GM19239 (cell line): ENCODE measurements at regions not wholly inside any gene's neighbourhood (a gene's known extent, or its start where the extent isn't known, plus 50 kb on each side); places are given as distances from the start of the nearest gene placed in this dataset.

Experiments used
- DNase-seq: peaks from one replicate; pipeline ENCODE4 v3.0.0; 2011; ENCODE audit warnings: low spot score; ENCODE audit not compliant: insufficient read length
- FAIRE-seq: peaks from 2 replicates; lab custom pipeline; 2011; peaks lifted over from hg19 to GRCh38; lab: Jason Lieb, UNC

- no peak for DNase-seq
- FAIRE-seq, result no peak
Observed at GRCh38 chr12:115000038-115000437, 316.1 kb upstream of the TBX3 start.

GRCh38 chr12:114998750-114999128, 314.8 kb upstream of the TBX3 start:
- DNase-seq (no peak), FAIRE-seq (no peak)

GRCh38 chr12:114998118-114998749, 314.3 kb upstream of the TBX3 start:
- FAIRE-seq, result no peak
- no peak for DNase-seq

- no peak for FAIRE-seq
- DNase-seq, result no peak
Observed at GRCh38 chr12:114996382-114996781, 312.4 kb upstream of the TBX3 start.

- FAIRE-seq, result no peak
- no peak for DNase-seq
Observed at GRCh38 chr12:114995891-114996290, 311.9 kb upstream of the TBX3 start.

- FAIRE-seq (no peak), DNase-seq (no peak)
Observed at GRCh38 chr12:114993165-114993564, 309.2 kb upstream of the TBX3 start.

- no peak for FAIRE-seq
- DNase-seq, result no peak
Observed at GRCh38 chr12:114992443-114992842, 308.5 kb upstream of the TBX3 start.

GRCh38 chr12:114990381-114990780, 306.4 kb upstream of the TBX3 start:
- FAIRE-seq (no peak), DNase-seq (no peak)

- DNase-seq (no peak), FAIRE-seq (no peak)
Observed at GRCh38 chr12:114986849-114987248, 302.9 kb upstream of the TBX3 start.

- FAIRE-seq (no peak), DNase-seq (no peak)
Observed at GRCh38 chr12:114986178-114986714, 302.3 kb upstream of the TBX3 start.

GRCh38 chr12:114984634-114985061, 300.7 kb upstream of the TBX3 start:
- DNase-seq (no peak), FAIRE-seq (no peak)

- FAIRE-seq (no peak), DNase-seq (no peak)
Observed at GRCh38 chr12:114982760-114983159, 298.8 kb upstream of the TBX3 start.

GRCh38 chr12:114981036-114981435, 297.1 kb upstream of the TBX3 start:
- FAIRE-seq (no peak), DNase-seq (no peak)

GRCh38 chr12:114976959-114977358, 293.0 kb upstream of the TBX3 start:
- FAIRE-seq (no peak), DNase-seq (no peak)

- FAIRE-seq (no peak), DNase-seq (no peak)
Observed at GRCh38 chr12:114976372-114976771, 292.4 kb upstream of the TBX3 start.

- DNase-seq (no peak), FAIRE-seq (no peak)
Observed at GRCh38 chr12:114975640-114976310, 291.8 kb upstream of the TBX3 start.

- DNase-seq, result no peak
- no peak for FAIRE-seq
Observed at GRCh38 chr12:114974826-114975639, 291.1 kb upstream of the TBX3 start.

- no peak for FAIRE-seq
- no peak for DNase-seq
Observed at GRCh38 chr12:114974333-114974732, 290.4 kb upstream of the TBX3 start.

- DNase-seq (no peak), FAIRE-seq (no peak)
Observed at GRCh38 chr12:114968727-114969126, 284.8 kb upstream of the TBX3 start.

GRCh38 chr12:114967151-114967550, 283.2 kb upstream of the TBX3 start:
- FAIRE-seq, result no peak

GRCh38 chr12:114964841-114965240, 280.9 kb upstream of the TBX3 start:
- no peak for FAIRE-seq
- DNase-seq, result no peak

More at GRCh38 chr12:114967151-114967550, 283.2 kb upstream of the TBX3 start:
- no peak for DNase-seq
